ENCODE measurements at regions not wholly inside any gene's neighbourhood (a gene's known extent, or its start where the extent isn't known, plus 50 kb on each side); places are given as distances from the start of the nearest gene placed in this dataset.

DNA sequence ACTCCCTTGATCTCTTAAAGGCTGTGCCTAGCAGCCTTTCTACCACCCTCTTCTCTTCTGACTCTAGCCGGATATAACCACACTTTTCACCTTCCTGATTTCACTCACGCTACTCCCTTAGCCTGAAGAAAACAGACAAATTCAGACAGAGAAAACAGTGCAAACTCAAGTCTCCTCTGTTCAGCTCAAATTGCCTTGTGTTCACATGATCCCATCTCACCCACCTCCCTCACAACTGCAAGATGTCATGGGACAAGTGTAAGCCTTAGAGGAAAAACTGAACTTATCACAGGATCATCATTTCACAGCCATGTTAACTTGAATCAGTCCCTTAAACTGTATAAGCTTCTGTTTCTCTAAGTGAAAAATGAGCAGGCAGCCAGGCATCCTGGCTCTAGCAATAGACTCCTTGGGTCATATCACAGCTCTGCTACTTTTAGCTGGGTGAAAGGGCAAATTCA, 66.5 kb upstream of the TENT5A start:
- no peak for DNase-seq

DNA sequence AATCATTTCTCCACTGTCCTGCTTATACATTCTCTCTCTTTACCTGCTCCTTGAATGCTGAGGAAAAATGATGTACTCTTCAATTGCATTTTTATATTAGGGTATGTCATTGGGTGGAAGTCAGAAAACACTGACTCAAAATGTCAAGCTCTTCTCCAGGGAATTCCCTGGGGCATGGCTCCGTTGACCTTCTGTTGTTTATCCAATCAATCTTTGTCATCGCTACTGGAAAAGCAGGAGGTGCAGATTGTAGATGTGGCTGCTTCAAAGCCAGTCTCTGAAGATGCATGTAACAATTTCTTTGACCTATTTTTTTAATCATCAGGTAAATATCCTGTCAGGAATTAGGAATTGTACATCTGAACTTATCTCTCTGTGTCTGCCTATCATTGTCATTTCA, 63.9 kb upstream of the TENT5A start:
- no peak for DNase-seq

DNA sequence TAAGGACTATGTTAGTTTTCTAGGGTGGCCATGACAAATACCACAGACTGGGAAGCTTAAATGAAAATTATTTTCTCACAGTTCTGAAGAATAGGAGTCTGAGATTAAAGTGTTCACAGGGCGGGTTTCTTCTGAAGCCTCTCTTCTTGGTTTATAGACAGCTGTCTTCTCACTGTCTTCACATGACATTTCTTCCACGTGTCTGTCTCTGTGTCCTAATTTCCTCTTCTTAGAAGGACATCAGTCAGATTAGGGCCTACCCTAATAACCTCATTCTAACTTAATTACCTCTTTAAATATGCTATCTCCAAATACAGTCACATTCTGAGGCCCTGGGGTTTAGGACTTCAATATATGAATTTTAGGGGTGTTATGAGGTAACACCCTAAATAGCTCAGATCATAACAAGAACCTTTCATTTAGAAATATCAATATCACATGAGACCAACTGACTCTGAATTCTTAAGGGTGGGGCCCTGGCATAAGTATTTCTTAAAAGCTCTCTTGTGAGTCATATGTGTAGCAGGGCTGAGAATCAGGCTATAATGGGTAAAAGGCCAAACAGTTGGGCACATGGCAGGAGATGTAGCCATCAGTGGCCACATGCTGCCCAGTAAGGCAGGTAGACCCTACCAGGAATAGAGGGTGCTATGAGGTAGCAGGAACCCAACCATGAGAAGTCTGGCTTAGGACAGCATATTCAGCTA, 62.0 kb upstream of the TENT5A start:
- DNase-seq = no peak

DNA sequence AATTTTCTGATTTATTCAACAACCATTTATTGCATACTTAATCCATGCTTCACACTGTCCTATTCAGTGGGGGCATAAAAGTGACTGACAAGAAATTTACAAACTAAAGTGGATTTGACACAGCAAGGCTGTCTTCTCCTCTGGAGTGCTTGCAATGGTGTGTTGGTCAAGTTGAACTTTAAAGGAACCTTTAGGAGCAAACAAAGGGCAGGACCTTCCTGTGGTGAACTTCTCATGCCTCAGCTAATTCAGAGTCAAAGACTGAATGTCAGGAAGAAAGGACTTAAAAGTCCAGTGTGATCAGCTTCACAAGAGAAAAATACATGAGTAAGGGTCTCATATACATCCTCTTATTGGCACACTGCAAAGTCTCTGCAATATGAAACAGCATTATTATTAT, 60.8 kb upstream of the TENT5A start:
- DNase-seq = no peak

DNA sequence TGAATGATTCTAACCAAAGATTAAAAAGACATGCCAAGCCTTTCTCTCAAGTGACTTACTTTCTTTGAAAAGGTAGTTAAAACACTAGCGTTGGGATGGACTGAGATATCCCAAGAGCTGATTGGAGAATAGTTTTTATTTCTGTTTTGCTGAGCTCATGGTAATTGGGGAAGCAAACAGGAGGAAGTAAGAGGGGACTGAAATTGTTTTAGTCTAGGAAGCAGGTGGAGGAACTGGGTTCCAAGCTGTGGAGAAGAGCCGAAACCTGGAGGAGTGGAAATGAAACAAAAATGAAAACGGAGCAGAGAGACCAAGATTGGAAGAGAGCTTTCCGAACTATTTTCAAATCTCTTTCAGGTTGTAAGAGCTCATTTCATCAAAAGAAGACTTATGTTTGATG, 59.9 kb upstream of the TENT5A start:
- no peak for DNase-seq

DNA sequence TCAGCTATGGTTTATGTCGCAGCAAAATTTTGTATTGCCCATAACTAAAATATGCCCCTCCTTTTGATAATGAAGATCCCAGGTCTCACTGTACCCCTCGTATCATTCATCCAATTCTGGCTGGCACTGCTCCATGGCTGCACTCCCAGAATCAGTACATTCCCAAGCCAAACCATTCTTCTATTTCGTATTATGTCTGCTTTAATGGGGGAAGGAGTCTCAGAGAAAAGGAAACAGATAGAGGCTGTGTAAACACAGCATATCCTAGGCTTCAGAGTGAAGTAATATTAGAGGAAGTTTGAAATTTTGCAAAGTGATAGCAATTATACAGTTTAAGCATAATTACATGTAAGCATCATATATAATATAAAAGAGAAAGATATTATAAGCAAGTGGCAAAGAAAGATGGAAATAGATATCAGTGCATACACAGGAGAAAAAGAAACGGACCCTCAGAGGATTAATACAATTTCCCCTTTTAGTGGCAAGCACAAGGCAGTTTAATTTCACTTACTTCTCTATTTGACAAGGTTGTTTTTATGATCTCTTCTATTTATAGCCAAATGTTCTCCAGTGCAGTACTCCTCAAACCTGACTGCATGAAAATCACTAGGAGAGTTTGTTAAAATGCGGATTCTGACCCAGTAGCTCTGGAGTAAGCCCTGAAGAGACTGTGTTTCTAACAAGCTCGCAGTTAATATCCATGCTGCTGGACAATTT, 56.5 kb upstream of the TENT5A start:
- DNase-seq = peak; percentile 19 to 31

DNA sequence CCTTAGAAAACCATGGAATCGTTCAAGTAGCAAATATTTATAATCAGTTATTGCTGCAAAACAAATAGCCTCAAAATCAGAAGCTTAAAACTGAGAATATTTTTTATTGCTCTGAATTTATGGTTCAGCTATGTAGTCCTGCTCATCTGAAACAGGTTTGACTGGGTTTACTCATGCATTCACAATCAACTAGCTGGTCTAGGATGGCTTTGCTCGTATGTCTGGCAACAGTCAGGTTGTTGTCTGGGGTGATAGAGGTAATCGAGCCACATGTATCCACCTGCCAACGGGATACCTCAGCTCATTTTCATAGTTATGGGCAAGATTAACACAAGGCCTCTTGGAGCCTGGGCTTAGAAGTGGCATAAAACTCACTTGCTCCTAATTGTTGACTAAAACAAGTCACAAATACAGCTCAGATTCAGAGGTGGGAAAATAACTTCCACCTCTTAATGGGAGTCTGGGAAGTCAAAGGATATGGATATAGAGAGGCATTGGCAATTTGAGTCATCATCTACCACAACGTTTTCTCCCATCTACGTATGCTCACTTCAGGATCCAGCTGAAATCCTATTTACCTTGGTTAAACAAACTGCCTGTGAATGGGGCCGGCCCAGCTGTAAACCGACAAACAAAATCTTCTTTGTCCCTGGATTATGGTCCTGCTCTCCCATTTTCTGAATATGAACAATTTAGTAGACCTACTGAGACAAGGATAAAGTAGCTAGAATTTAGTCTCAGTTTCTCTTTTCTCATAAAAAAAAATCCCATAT, 54.5 kb upstream of the TENT5A start:
- DNase-seq = no peak

DNA sequence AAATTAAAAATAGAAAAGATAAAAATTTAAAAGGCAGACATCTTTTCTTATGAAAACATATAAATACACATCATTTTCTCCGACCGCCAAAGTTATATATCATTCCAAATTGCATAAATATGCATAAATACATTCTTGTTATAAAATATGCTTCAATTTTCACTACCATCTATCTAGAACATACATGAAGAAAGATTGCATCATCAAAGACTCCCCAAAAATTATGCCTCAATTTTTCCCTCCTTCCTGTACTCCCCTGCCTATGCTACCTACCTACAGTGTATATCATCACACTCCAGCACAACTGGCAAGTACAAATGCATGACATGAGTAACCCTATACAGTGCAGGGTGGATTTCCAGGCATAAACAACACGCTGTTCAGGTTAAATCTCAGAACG, 49.9 kb upstream of the TENT5A start:
- no peak for DNase-seq

Measured in right lung (tissue), 2 donors.